HG03060 (cell line): ENCODE measurements at regions not wholly inside any gene's neighbourhood (a gene's known extent, or its start where the extent isn't known, plus 50 kb on each side); places are given as distances from the start of the nearest gene placed in this dataset.
"Not testable (repeated sequence)": the region's sequence is repeated elsewhere in the genome, so short reads cannot be mapped to it uniquely, and the experiment has no call there.

Experiments used
- ATAC-seq: cut with Tn5 transposase; IDR thresholded peaks from one replicate; pipeline ENCODE4 v1.9.1; 2021; ENCODE audit warnings: low read depth, moderate number of reproducible peaks; ENCODE audit not compliant: unreplicated experiment

- no peak for ATAC-seq
These were observed 91.1 kb upstream of the KCNQ5 start for GRCh38 chr6:72530750-72531149.

- ATAC-seq = no peak
These were observed 88.3 kb upstream of the KCNQ5 start for GRCh38 chr6:72533606-72534005.

- no peak for ATAC-seq
These were observed 87.6 kb upstream of the KCNQ5 start for GRCh38 chr6:72534236-72534635.

- ATAC-seq = no peak
These were observed 86.7 kb upstream of the KCNQ5 start for GRCh38 chr6:72535124-72535523.

- ATAC-seq = no peak
These were observed 74.8 kb upstream of the KCNQ5 start for GRCh38 chr6:72547020-72547419.

GRCh38 chr6:72551470-72551869, 70.4 kb upstream of the KCNQ5 start:
- no peak for ATAC-seq

GRCh38 chr6:72552938-72553337, 68.9 kb upstream of the KCNQ5 start:
- ATAC-seq = no peak

GRCh38 chr6:72553531-72554511, 68.0 kb upstream of the KCNQ5 start:
- ATAC-seq = no peak

GRCh38 chr6:72554761-72555221, 67.1 kb upstream of the KCNQ5 start:
- no peak for ATAC-seq

GRCh38 chr6:72559067-72559466, 62.8 kb upstream of the KCNQ5 start:
- no peak for ATAC-seq

- no peak for ATAC-seq
These were observed 62.3 kb upstream of the KCNQ5 start for GRCh38 chr6:72559555-72559954.

- no peak for ATAC-seq
These were observed 60.9 kb upstream of the KCNQ5 start for GRCh38 chr6:72560721-72561593.

GRCh38 chr6:72561629-72562028, 60.2 kb upstream of the KCNQ5 start:
- ATAC-seq = no peak

- no peak for ATAC-seq
These were observed 57.6 kb upstream of the KCNQ5 start for GRCh38 chr6:72564231-72564630.

GRCh38 chr6:72571993-72572392, 49.9 kb upstream of the KCNQ5 start:
- ATAC-seq = not testable (repeated sequence)
